ENCODE measurements at regions not wholly inside any gene's neighbourhood (a gene's known extent, or its start where the extent isn't known, plus 50 kb on each side); places are given as distances from the start of the nearest gene placed in this dataset.
"Not testable (repeated sequence)": the region's sequence is repeated elsewhere in the genome, so short reads cannot be mapped to it uniquely, and the experiment has no call there.

DNA sequence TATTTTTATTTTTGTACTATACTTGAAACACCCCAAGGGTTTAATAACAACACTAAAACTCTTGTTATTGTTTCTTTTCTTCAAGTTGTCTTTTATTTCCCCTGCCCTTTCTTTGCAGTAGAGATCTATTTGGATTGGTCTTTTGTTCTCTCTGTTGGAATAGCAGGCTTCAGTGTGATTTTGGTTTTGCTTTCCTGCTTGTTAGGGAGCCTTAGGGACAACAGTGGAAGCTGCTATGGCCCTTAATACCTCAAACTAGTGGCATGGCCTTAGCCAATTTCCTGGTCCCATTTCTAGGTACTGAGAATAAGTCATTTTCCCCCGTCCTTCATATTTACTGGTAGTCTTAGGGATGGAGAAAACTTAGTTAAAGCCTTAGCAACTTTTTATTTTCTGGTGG, 535.4 kb upstream of the NDST4 start:
- no peak for DNase-seq (ENCODE audit: low spot score)

DNA sequence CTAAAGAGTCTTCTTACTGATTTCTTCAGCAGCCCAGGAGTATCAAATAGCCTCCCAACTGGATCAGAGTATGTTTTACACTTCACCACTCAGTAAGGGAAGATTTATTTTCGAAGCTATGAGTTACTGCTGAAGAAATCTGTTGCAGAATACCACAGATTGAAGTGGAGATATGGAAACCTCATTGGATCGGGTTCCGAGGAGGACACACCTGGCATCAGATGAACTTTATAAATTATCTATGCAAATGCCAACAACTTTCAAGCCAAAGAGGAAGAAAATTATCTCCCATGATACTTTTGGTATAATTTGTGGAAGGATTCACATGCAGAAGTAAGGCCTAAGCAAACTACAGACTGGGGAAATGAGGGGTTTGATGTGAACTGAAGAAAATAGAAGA, 515.9 kb upstream of the NDST4 start:
- no peak for DNase-seq (ENCODE audit: low spot score)

DNA sequence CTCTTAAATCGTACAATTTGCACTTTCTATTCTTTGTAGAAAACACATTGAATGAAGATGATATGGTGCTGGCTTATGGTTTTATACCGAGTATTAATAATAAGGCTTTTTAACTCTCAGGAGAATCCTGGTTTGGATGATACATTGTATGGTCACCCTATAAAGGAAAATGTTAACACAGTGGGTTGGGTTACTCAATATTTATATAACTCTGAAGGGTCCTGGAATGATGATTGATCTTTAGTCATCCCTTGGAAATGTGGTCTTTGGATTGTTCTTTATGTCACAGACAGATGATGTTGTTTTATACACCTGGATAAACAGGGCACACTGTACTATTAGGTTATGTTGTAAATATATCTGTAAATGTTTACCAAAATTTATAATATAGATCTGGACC, 496.2 kb upstream of the NDST4 start:
- no peak for DNase-seq (ENCODE audit: low spot score)

DNA sequence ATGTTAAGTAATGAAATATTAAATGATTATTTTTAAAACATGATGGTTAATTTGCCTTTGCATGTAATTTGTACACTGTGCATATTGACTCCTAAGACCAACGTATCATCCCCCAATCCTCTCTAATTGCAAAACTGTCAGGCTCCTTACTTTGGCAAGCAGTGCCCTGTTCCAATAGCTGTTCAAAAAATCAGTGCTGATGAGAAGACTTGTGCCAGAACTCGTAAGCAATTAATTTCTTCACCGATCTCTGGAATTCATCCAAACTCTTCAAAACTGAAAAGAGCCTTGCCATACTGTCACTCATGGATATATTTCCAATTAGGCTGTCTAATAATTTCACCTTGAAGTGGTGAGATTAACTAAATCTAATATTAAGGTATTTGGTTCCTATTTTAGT, 493.9 kb upstream of the NDST4 start:
- no peak for DNase-seq (ENCODE audit: low spot score)

DNA sequence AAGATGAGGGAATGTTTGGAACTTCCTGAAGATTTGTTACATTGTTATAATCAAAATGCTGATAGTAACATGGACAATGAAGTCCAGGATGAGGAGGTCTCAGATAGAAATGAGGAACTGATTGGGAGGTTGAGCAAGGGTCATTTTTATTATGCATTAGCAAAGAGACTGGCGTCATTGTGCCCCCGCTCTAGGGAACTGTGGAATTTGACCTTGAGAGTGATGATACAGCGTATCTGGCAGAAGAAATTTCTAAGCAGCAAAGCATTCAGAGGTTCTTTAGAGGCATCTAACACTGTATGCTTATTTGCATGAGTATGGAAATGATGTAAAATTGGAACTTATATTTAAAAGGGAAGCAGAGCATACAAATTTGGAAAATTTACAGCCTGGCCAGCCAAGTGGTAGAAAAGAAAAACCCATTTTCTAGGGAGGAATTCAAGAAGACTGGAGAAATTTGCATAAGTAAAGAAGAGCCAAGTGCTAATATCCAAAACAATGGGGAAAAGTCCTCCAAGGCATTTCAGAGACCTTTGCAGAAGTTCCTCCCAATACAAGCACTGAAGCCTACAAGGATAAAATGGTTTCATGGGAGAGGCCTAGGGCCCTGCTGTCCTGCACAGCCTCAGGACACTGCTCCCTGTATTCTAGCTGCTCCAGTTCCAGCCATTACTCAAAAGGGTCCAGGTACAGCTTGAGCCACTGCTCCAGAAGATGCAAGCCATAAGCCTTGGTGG, 483.0 kb upstream of the NDST4 start:
- DNase-seq (ENCODE audit: low spot score) = no peak

DNA sequence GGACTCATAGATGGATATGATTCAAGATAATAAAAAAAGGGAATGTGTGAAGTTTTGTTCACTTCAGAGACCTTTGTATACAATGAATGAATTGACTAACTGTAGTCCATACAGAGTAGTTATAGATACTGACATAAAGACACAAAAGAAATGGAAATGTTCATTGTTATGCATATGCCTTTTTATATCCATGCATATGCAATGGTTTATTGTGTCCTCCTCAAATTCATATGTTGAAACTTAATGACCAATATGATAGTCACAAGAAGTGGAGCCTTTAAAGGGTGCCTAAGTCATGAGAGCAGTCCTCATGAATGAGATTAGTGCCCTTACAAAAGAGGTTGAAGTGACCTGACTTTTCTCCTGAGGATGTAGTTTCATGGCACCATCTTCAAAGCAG, 467.5 kb upstream of the NDST4 start:
- no peak for DNase-seq (ENCODE audit: low spot score)

DNA sequence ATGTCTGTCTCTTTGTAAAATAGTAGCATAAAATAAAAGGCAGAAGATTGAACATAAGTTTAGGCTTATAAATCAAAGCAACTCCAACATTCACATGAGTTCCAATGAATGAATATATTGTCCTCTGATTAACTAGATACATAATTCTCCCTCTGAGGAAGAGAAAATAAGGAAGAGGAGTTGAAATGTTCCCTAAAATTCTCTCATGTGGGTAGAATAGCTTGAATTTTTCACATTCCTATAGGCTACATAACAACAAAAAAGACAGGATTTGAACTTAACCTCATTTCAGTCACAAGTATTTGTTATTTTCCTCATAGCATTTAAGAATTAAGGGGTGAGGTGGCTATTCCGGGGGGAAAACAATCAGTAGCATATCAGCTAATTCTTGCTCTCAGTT, 462.4 kb upstream of the NDST4 start:
- no peak for DNase-seq (ENCODE audit: low spot score)

DNA sequence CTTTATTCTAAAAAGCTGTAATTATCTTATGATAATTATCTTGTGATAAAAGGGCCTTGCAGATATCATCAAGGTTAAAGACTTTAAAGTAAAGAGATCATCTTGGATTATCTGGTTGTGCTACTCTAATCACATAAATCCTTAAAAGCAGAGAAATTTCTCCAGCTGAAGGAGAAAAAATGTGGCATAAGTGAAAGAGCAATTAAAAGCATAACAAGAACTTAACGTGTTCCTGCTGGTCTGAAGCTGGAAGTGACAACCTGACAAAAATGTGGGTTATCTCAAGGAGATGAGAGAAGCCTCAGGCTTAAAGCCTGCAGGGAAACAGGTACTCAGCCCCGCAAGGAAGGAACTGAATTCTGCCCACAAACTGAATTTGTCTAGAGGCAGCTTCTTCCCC, 449.1 kb upstream of the NDST4 start:
- no peak for DNase-seq (ENCODE audit: low spot score)

DNA sequence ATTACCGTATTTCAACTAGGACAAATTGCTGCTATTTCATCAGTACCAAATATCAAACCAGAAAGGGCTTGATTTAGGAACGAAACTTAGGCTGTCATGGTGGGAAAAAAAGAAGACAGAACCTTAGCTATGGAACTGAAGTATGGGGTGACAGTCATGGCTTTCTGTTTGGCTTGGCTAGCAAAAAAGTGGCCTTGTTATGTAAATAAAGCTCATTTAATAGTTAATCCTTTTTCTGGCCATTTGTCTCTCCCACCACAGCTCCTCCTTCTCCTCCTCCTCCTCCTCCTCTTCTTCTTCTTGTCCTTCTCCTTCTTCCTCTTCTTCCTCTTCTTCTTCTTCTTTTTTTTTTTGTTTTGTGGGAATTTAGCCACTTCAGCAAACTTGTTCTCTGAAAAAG, 434.7 kb upstream of the NDST4 start:
- DNase-seq (ENCODE audit: low spot score) = no peak

DNA sequence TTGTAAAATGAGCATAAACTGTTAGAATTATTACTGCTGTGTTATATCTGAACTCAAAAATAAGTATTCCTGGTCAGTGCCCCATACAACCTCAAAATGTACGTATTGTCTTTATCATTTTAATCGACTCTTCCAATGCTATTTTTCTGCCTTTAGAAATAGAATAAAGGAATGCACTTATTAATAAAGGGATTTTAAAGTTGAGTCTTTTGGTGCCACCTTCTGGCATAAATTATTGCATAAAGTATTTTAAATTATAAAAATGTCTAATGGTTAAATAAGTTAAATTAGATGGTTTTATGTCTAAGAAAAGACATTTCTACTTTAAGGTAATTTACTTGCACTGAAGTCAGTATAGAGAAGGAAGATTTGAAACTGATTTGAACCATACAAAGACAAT, 424.0 kb upstream of the NDST4 start:
- no peak for DNase-seq (ENCODE audit: low spot score)

DNA sequence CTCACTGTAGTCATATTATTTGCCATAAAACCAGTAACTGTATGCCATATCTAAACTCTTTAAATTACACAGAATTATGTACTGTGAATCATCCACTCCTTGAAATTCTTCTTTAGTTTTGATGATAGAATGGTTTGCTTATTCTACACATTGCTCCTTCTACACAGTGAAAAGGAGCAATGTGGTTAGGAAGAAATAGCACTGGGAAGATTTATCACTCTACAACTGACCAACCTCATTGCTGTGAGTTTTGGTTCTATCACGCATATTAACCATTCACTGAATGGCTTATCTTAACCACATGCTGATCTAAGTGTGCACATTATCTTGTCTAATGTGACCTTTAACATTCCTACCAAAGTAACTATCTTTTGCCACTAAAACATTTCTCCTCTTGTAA, 415.7 kb upstream of the NDST4 start:
- no peak for DNase-seq (ENCODE audit: low spot score)

DNA sequence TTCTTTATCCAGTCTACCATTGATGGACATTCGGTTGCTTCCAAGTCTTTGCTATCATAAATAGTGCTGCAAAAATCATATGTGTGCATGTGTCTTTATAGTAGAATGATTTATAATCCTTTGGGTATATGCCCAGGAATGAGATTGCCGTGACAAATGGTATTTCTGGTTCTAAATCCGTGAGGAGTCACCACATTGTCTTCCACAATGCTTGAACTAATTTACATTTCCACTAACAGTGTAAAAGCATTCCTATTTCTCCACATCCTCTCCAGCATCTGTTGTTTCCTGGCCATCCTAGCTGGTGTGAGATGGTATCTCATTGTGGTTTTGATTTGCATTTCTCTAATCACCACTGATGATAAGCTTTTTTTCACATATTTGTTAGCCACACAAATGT, 406.1 kb upstream of the NDST4 start:
- DNase-seq (ENCODE audit: low spot score) = not testable (repeated sequence)

DNA sequence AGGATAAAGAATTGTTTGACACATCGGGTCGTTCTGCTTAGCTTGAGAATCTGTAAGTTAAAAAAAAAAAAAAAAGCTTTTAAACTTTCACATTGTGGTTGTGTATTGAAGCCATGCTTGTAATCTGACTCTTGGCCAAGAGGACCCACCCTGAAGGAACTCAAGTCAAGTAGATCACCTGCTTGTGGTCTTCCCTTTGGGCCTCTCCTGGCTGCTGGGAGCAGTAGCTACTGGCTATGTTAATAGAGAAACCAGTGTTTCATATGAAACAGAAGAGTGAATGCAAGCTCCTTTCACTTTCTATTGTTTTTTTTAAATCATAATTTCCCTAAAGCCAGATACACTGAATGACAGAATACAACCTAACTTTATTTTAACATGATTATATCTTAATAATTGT, 402.4 kb upstream of the NDST4 start:
- DNase-seq (ENCODE audit: low spot score) = no peak

DNA sequence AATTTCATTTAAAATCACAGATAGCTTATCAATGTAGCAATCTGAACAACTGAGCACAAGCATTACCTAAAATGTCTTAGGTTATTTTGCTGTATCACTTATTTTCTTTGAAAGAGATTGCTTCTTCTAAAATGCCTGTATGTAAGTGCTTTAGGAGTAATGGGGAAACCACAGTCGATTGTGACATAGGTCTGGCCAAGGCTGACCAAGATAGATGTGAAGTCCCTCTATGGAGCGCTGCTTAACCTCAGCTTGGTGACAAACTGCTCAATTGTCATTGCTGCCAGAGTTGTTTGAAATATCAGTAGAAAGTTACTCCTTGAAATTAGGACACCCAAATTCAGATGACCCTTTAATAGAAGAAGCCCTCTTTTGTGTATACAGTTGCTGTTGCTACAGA, 401.9 kb upstream of the NDST4 start:
- DNase-seq (ENCODE audit: low spot score) = no peak

DNA sequence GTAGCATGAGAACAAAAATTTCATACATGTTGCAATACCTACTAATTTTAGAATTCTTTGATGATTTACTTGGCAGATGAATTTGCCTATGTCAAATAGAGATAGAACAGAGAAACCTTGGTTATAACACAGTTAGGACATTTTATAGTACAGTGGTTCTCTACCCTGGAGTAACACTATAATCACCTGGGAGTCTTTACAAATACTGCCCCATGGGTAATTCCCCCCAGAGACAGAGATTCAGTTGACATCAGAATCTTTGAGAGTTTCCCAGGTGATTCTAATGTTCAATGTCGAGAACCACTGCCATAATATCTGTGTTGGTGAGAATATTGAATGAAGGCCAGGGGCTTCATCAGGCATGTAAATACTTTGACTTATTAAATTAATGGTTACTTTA, 401.3 kb upstream of the NDST4 start:
- no peak for DNase-seq (ENCODE audit: low spot score)

DNA sequence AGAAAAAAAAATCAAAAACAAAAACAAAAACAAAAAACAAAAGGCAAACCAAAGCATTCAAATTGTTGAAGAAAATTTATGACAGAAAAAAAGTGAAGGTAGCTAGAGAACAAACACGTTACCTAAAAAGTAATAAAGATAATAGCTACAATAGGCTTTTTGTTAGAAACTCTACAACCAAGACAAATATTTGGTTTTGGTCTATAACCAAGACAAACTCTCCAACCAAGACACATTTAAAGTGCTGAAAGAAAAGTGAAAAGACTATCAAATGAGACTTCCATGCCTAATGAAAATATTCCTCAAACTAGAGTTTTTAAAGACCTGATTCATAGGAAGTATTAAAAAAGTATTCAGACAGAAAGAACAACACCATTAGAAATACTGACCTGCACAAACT, 391.9 kb upstream of the NDST4 start:
- DNase-seq (ENCODE audit: low spot score) = no peak

DNA sequence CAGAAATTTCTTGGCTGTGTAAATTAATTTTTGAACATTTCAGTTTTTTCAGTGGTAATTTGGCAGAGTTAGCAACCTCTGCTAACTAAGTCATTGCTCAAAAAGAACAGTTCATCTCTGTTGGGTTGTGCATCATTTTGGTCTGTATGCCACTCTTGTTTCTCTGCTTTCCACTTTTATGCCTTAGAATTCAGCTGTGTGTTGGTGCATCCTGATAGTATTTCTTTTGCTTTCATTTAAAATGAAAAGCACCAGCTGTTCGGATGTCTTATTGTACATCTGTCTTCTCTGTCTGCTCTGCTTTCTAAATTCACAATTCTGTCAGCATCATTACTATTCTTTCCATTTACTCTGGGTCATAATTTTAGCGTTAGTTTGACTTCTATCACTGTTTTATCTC, 388.2 kb upstream of the NDST4 start:
- no peak for DNase-seq (ENCODE audit: low spot score)

DNA sequence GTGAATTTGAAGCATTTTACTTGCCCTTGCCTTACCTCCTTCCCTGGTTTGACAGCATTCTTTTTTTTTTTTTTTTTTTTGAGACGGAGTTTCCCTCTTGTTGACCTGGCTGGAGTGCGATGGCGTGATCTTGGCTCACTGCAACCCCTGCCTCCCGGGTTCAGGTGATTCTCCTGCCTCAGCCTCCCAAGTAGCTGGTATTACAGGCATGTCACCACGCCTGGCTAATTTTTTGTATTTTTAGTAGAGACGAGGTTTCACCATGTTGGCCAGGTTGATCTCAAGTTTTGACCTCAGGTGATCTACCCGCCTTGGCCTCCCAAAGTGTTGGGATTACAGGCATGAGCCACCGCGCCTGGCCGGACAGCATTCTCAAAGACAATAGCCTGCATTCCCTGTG, 380.4 kb upstream of the NDST4 start:
- DNase-seq (ENCODE audit: low spot score) = not testable (repeated sequence)

DNA sequence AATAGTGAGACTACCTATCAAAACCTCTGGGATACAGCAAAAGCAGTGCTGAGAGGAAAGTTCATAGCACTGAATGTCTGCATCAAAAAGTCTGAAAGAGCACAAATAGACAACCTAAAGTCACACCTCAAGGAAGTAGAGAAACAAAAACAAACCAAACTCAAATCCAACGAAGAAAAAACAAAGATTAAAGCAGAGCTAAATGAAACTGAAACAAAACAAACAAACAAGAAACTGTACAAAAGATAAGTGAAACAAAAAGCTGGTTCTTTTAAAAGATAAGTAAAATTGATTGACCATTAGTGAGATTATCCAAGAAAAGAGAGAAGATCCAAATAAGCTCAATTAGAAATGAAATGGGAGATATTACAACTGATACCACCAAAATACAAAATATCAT, 378.3 kb upstream of the NDST4 start:
- no peak for DNase-seq (ENCODE audit: low spot score)

DNA sequence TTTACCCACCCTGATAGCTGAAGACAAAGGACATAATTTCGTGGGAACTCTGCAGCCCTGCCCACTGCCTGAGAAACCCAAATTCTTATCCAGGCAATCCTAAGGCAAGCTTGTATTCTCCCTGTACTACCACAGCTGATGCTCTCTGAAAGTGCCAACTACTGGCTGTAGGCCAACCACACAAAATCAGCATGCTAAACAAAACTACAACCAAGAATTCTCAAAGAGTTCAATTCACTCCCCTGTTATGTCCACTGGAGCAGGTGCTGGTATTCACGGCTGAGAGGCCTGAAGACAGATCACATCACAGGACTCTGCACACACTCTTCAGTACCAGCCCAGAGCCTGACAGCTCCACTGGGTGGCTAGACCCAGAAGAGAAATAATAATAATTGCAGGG, 375.9 kb upstream of the NDST4 start:
- no peak for DNase-seq (ENCODE audit: low spot score)

DNA sequence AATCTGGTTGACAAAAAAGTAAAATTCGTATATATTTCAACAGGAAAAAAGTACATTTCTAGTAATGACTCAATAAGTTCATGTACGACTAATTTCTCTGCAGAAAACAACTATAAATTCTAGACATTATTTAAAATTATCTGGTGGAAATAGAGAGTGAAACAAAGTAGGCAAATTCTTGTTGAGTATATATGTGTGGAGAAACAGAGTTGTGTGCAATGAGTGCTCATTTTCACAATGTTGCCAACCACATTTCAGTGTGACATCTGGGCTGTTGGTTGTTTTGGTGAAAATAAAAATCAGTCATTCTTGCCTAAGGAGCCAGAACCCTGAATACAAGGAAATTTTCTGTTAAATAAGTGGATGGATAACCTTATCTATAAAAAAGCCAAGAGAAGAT, 372.0 kb upstream of the NDST4 start:
- no peak for DNase-seq (ENCODE audit: low spot score)

DNA sequence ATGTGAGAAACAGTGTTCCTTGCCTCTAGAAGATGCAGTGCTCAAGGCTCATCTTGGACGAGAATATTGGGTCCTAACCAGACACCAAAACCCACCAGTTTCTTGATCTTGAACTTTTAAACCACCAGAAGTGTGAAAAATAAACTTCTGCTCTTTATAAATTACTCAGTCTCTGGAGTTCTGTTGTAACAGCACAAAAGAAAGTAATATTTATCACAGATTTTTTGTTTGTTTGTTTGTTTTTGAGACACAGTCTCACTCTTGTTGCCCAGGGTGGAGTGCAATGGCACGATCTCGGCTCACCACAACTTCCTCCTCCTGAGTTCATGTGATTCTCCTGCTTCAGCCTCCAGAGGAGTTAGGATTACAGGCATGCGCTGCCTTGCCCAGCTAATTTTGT, 371.1 kb upstream of the NDST4 start:
- no peak for DNase-seq (ENCODE audit: low spot score)

DNA sequence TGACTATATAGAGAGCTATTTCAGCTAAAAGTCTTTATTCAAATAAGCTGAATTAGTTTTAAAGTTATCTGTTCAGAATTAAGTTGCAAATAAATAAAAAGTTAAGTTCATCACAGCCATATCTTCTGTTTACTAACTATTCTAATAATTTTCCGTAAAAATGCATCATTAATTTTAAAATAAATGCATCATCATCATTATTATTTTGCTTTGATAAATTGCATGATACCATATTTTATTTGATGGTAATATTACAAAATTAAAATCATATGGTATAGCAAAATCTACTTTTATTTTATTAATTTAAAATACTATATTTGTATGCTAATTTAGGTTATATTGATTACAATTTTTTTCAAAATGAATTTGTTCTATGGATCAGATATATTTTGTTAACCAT, 357.3 kb upstream of the NDST4 start:
- DNase-seq (ENCODE audit: low spot score) = no peak

DNA sequence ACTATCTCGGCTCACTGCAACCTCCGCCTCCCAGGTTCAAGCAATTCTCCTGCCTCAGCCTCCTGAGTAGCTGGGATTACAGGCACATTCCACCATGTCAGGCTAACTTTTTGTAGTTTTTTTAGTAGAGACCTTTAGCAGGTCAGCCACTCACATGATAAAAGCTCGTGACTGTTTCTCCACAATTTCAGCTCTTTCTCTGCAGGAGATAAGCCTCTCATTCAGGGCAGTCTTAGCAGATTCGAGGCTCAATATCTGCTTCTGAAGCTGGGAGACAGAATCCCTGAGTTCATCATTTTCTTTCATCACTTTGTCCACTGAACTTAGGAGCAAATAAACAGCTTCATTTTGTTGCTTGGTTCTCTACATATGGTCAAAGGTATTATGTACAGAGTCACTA, 345.9 kb upstream of the NDST4 start:
- not testable (repeated sequence) for DNase-seq (ENCODE audit: low spot score)

DNA sequence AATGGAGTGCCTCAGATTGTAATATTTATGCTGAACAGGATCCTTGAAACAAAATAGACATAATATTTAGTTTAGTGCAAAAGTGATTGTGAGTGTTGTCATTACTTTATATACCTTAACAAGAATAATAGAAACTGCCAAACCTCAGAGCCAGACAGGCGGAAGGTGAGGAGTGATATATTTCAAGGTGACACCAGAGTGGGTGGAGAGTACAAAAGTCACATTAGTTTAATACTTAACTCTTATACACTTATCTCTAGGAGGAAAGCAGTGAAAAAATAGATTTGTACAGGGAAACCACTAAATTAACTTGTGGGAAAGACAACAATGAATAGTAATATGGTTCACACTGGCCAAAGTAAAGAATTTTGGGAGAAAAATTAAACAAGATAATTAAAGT, 342.8 kb upstream of the NDST4 start:
- DNase-seq (ENCODE audit: low spot score) = no peak

Data from putamen (tissue), 1 donor.